A673 (cell line): ENCODE measurements at regions not wholly inside any gene's neighbourhood (a gene's known extent, or its start where the extent isn't known, plus 50 kb on each side); places are given as distances from the start of the nearest gene placed in this dataset.

Experiments
- EZH2 ChIP-seq: fragments of 200-600 bp; sonication (generic); IDR thresholded peaks from 2 replicates; pipeline ENCODE4 v1.6.1; 2017; ENCODE audit warnings: borderline replicate concordance, low read depth, mild to moderate bottlenecking, mixed read lengths, antibody characterized with exemption, low read length; ENCODE audit not compliant: poor library complexity, severe bottlenecking
- TF ChIP-seq, protein P1 (sequence below): fragments of 300-800, 200-600 bp; sonication (generic); conservative IDR thresholded peaks from 2 replicates; pipeline ENCODE4 v1.5.1; 2017; ENCODE audit warnings: low read depth, mild to moderate bottlenecking, antibody characterized with exemption, low read length, moderate library complexity, mixed read lengths

DNA sequence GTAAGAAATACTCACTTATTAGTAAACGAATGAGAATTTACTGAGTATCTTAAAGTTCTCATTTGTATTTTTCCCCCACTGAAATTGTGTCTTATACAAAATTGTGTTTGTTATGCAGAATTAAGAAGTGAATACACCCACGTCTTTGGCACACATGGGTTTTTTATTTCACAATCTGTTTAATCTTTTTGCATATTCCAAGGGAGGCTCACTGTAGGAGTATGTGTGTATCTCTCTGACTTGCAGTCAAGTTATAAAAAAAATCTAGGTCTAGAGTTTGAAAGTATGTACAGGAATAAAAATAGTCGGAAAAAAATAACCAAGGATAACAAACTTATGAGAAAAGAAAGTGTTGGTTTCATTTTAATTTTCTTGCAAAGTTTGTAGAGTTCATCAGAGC lies 255.2 kb downstream of the PDCD6IP start:
- TF ChIP-seq, protein P1, sequence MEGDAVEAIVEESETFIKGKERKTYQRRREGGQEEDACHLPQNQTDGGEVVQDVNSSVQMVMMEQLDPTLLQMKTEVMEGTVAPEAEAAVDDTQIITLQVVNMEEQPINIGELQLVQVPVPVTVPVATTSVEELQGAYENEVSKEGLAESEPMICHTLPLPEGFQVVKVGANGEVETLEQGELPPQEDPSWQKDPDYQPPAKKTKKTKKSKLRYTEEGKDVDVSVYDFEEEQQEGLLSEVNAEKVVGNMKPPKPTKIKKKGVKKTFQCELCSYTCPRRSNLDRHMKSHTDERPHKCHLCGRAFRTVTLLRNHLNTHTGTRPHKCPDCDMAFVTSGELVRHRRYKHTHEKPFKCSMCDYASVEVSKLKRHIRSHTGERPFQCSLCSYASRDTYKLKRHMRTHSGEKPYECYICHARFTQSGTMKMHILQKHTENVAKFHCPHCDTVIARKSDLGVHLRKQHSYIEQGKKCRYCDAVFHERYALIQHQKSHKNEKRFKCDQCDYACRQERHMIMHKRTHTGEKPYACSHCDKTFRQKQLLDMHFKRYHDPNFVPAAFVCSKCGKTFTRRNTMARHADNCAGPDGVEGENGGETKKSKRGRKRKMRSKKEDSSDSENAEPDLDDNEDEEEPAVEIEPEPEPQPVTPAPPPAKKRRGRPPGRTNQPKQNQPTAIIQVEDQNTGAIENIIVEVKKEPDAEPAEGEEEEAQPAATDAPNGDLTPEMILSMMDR, result no peak
- no peak for TF ChIP-seq EZH2
